Renal cortical epithelial cell (primary cell): ENCODE measurements at regions not wholly inside any gene's neighbourhood (a gene's known extent, or its start where the extent isn't known, plus 50 kb on each side); places are given as distances from the start of the nearest gene placed in this dataset.

ENCODE experiments used
- DNase-seq: peaks from one replicate; pipeline ENCODE4 v3.0.0-alpha.2; 2011; ENCODE audit warnings: low read depth

- DNase-seq = no peak
Measured at GRCh38 chrX:33465137-33465536, 253.8 kb upstream of the DMD start.

GRCh38 chrX:33457102-33457501, 245.8 kb upstream of the DMD start:
- no peak for DNase-seq

- no peak for DNase-seq
Measured at GRCh38 chrX:33447285-33447684, 235.9 kb upstream of the DMD start.

GRCh38 chrX:33434256-33435092, 223.1 kb upstream of the DMD start:
- DNase-seq = peak; percentile 21

GRCh38 chrX:33416273-33416805, 205.0 kb upstream of the DMD start:
- no peak for DNase-seq

GRCh38 chrX:33415459-33415858, 204.1 kb upstream of the DMD start:
- no peak for DNase-seq

- DNase-seq = no peak
Measured at GRCh38 chrX:33385546-33385945, 174.2 kb upstream of the DMD start.

- no peak for DNase-seq
Measured at GRCh38 chrX:33379839-33380238, 168.5 kb upstream of the DMD start.

GRCh38 chrX:33357606-33358005, 146.3 kb upstream of the DMD start:
- no peak for DNase-seq

GRCh38 chrX:33339219-33339618, 127.9 kb upstream of the DMD start:
- no peak for DNase-seq

GRCh38 chrX:33336783-33337182, 125.4 kb upstream of the DMD start:
- DNase-seq = no peak

GRCh38 chrX:33333271-33333670, 121.9 kb upstream of the DMD start:
- DNase-seq = no peak

- DNase-seq = no peak
Measured at GRCh38 chrX:33330798-33331197, 119.4 kb upstream of the DMD start.

GRCh38 chrX:33324099-33324498, 112.8 kb upstream of the DMD start:
- no peak for DNase-seq

GRCh38 chrX:33307911-33308354, 96.6 kb upstream of the DMD start:
- no peak for DNase-seq

GRCh38 chrX:33298622-33299021, 87.3 kb upstream of the DMD start:
- no peak for DNase-seq

- no peak for DNase-seq
Measured at GRCh38 chrX:33285550-33285949, 74.2 kb upstream of the DMD start.

- DNase-seq = no peak
Measured at GRCh38 chrX:33277046-33277445, 65.7 kb upstream of the DMD start.

- DNase-seq = no peak
Measured at GRCh38 chrX:33273535-33273934, 62.2 kb upstream of the DMD start.

- no peak for DNase-seq
Measured at GRCh38 chrX:33272986-33273385, 61.6 kb upstream of the DMD start.
